Transverse colon (tissue), 4 donors: ENCODE measurements at regions not wholly inside any gene's neighbourhood (a gene's known extent, or its start where the extent isn't known, plus 50 kb on each side); places are given as distances from the start of the nearest gene placed in this dataset.

Source experiments
- EP300 ChIP-seq: sonication (generic); formaldehyde crosslinking; IDR thresholded peaks from one replicate; pipeline ENCODE4 v1.6.1; 2017; ENCODE audit warnings: antibody characterized with exemption, low read depth
- POLR2A ChIP-seq: fragments of 450-650 bp; IDR thresholded peaks from one replicate; pipeline ENCODE4 v1.6.1; 2016; ENCODE audit warnings: antibody characterized with exemption, mild to moderate bottlenecking, moderate library complexity
- POLR2AphosphoS5 ChIP-seq, 3 donors: sonication (generic); formaldehyde crosslinking; IDR thresholded peaks; one replicate each; pipeline ENCODE4 v1.6.1; 2016; ENCODE audit warnings: antibody characterized with exemption in 3 of 3
- TF ChIP-seq, protein P1 (sequence below), 5 experiments: fragments of 200-600 bp in 3 of 5; fragments of 450-650 bp in 2 of 5; sonication (generic) in 3 of 5; IDR thresholded peaks; 1 replicate in 2 of 5; 2 replicates in 3 of 5; pipeline ENCODE4 v1.5.1; 2016 to 2017; ENCODE audit warnings: antibody characterized with exemption in 5 of 5, inconsistent platforms in 3 of 5, mild to moderate bottlenecking in 2 of 5, moderate library complexity in 1 of 5

DNA sequence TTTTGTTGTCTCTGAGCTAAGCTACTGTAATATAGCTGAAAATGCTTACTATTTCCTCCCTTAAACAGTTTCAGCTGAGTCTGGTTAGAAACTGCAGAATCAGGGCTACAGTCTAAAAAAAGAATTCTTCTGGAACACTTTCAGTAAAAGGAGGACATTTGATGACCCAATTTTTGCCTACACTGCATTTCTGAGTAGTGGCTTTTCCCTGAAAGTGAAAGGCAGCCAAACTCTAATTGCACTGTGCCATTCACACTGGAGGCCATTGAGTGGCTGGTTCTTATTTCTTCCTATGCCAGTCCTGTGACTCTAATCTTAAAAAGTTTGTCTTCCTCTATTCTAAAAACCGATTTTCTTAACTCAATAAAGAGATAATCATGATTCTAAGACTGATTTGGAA is 526.0 kb downstream of the CFAP47 start:
- TF ChIP-seq, protein P1, sequence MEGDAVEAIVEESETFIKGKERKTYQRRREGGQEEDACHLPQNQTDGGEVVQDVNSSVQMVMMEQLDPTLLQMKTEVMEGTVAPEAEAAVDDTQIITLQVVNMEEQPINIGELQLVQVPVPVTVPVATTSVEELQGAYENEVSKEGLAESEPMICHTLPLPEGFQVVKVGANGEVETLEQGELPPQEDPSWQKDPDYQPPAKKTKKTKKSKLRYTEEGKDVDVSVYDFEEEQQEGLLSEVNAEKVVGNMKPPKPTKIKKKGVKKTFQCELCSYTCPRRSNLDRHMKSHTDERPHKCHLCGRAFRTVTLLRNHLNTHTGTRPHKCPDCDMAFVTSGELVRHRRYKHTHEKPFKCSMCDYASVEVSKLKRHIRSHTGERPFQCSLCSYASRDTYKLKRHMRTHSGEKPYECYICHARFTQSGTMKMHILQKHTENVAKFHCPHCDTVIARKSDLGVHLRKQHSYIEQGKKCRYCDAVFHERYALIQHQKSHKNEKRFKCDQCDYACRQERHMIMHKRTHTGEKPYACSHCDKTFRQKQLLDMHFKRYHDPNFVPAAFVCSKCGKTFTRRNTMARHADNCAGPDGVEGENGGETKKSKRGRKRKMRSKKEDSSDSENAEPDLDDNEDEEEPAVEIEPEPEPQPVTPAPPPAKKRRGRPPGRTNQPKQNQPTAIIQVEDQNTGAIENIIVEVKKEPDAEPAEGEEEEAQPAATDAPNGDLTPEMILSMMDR (IDR thresholded peaks at IDR 0.05), result no peak
- no peak for TF ChIP-seq POLR2A
- no peak for TF ChIP-seq POLR2AphosphoS5 (IDR thresholded peaks at IDR 0.05)
- TF ChIP-seq EP300, result no peak
